RWPE2 (cell line): ENCODE measurements at regions not wholly inside any gene's neighbourhood (a gene's known extent, or its start where the extent isn't known, plus 50 kb on each side); places are given as distances from the start of the nearest gene placed in this dataset.

ENCODE experiments used
- ATAC-seq: fragments of 200-7000 bp; cut with Tn5 transposase; 3 replicates; pipeline ENCODE4 v1.9.1; 2021; ENCODE audit warnings: low read depth
- DNase-seq: peaks from one replicate; pipeline ENCODE4 v3.0.0-alpha.2; 2020; ENCODE audit warnings: low spot score
- H3K27ac ChIP-seq: fragments of 450-650 bp; 2 replicates; pipeline ENCODE4 v1.5.1; 2017; ENCODE audit warnings: mild to moderate bottlenecking; ENCODE audit not compliant: poor library complexity, severe bottlenecking
- H3K27me3 ChIP-seq: fragments of 250-450 bp; sonication (Bioruptor Pico); 2 replicates; pipeline ENCODE4 v1.5.1; 2021; ENCODE audit warnings: mild to moderate bottlenecking, moderate library complexity; ENCODE audit not compliant: insufficient read depth, poor library complexity, severe bottlenecking
- H3K36me3 ChIP-seq: fragments of 250-450 bp; sonication (Bioruptor Pico); 2 replicates; pipeline ENCODE4 v1.5.1; 2020; ENCODE audit warnings: low read depth, mild to moderate bottlenecking, moderate library complexity
- H3K4me1 ChIP-seq: fragments of 250-450 bp; sonication (Bioruptor Pico); 2 replicates; pipeline ENCODE4 v1.5.1; 2021; ENCODE audit warnings: mild to moderate bottlenecking, moderate library complexity; ENCODE audit not compliant: insufficient read depth, poor library complexity, severe bottlenecking
- H3K4me3 ChIP-seq: fragments of 250-450 bp; sonication (Bioruptor Pico); 2 replicates; pipeline ENCODE4 v1.5.1; 2021; ENCODE audit warnings: mild to moderate bottlenecking, moderate library complexity; ENCODE audit not compliant: severe bottlenecking
- H3K9me3 ChIP-seq: fragments of 250-450 bp; sonication (Bioruptor Pico); 2 replicates; pipeline ENCODE4 v1.5.1; 2021; ENCODE audit warnings: mild to moderate bottlenecking, moderate library complexity; ENCODE audit not compliant: severe bottlenecking
- CTCF ChIP-seq: fragments of 450-650 bp; IDR thresholded peaks from one replicate; pipeline ENCODE4 v1.5.1; 2017; ENCODE audit warnings: mild to moderate bottlenecking, moderate library complexity; ENCODE audit not compliant: poor library complexity, severe bottlenecking

- Histone ChIP-seq H3K27ac (no peak overlapping the region), H3K9me3 (no peaks in the 10 kb centered on the region), H3K27me3 (no peaks in the 10 kb centered on the region), H3K36me3 (no peaks in the 10 kb centered on the region), H3K4me3 (no peak overlapping the region), H3K4me1 (no peaks in the 10 kb centered on the region)
- no peak for DNase-seq
- TF ChIP-seq CTCF, result no peak
- ATAC-seq, result no peak
Observed at GRCh38 chr6:43837507-43837906, 67.5 kb downstream of the VEGFA start.

- H3K27me3 ChIP-seq, result no peaks in the 10 kb centered on the region
- DNase-seq, result no peak
- ATAC-seq, result no peak; the same call in 2 of the 3 replicates
Observed at GRCh38 chr6:43836507-43837240, 66.7 kb downstream of the VEGFA start.

More at GRCh38 chr6:43836507-43837240, 66.7 kb downstream of the VEGFA start:
- Histone ChIP-seq H3K4me1 (no peaks in the 10 kb centered on the region), H3K36me3 (no peaks in the 10 kb centered on the region), H3K9me3 (no peaks in the 10 kb centered on the region), H3K4me3 (no peak overlapping the region), H3K27ac (no peak overlapping the region)
- TF ChIP-seq CTCF, result no peak
